ENCODE measurements at regions not wholly inside any gene's neighbourhood (a gene's known extent, or its start where the extent isn't known, plus 50 kb on each side); places are given as distances from the start of the nearest gene placed in this dataset.
A peak's percentile ranks its signal among the peaks of the same experiment; 100 is the strongest.

DNA sequence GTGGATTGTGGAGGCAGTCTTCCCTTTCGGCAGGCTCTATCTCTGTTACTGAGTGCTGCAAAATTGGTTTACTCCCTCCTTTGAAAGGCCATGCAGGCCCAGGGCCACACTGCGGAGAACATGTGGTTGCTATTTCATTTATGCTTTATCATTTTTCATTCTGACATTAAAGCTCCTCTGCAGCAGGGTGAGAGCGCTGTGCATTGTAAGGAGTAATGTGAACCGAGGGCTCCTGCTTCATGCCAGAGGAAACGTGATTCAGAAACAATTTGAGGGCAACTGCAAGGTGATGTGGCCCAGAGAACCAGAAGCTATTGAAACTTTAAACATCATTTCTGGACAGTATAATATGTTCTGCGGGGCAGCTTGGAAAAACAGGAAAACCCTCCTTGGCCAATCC lies 341.6 kb upstream of the NT5C1B start:
- no peak for DNase-seq

DNA sequence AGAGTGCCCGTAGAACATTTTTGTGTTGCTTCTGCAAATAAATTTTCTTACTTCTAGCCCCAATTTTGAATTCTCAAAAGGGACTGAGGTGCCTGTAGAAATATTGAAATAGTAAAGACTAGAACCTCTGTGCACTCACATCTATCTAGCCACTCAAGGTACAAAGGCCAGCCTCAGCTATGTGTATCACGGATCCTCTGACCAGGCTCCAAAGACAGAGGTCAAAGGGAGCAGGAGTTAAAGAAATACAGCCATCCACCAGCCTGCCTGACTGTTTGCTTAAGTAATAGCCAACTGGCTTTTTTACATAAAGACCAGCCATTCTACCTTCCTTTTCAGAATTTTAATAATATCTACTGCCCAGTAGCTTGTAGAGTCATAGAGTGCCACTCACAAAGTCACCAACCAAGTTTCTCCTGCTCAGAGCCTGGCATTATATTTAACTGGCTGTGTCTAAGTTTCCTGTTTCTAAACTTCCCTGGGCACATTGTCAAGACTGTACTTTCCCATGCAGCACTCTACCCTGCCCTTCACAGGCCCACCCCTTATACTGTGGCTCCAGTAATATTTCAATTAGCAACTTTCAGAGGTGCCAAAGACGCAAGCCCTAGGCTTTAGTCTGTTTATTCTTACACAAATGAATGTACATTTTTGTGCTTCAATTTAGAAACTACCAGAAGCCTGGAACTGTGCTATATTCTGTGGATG lies 338.3 kb upstream of the NT5C1B start:
- no peak for DNase-seq

DNA sequence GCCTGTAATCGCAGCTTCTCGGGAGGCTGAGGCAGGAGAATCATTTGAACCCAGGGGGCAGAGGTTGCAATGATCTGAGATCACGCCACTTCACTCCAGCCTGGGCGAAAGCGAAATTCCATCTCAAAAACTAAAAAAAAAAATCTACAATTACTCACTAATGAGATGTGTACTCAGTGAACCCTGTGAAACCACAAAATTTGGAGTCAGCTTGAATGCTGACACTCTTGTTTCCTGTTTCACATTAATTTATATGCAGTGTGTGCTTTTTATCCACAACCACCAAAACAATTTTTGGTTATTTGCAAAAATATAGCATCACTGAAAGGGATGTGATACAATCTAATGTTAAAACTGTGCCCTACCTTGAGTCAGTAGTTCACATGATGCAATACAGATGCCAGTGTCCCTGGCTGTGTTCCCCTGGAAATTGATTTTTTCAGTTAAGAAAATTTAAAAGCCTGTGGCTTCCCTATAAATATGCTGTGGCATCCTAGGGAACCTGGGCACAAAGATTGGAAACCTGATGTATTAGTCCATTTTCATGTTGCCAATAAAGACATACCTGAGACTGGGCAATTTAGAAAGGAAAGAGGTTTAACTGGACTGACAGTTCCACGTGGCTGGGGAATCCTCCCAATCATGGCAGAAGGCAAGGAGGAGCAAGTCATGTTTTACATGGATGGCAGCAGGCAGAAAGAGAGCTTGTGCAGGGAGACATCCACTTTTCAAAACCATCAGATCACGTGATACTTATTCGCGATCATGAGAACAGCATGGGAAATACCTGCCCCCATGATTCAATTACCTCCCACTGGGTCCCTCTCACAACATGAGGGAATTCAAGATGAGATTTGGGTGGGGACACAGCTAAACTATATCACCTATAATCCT lies 337.5 kb upstream of the NT5C1B start:
- no peak for DNase-seq

DNA sequence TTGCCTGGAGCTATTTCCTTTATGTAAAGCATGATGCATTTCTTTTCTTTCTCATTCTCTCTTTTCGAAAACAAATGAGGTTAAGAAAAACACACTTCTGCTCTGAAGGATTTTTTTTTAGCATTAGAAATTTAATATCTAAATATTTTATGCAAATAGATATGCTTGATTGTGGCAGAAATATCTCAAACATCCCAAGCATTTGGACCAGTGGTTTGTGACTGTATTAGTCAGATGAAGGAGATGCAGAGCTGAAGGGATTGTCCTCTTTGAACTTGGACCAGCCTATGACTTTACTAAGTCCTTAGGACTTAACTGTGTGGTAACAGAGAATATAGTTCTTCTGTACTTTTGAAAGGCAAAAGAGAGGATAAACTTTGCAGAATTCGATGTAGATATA lies 335.9 kb upstream of the NT5C1B start:
- no peak for DNase-seq

DNA sequence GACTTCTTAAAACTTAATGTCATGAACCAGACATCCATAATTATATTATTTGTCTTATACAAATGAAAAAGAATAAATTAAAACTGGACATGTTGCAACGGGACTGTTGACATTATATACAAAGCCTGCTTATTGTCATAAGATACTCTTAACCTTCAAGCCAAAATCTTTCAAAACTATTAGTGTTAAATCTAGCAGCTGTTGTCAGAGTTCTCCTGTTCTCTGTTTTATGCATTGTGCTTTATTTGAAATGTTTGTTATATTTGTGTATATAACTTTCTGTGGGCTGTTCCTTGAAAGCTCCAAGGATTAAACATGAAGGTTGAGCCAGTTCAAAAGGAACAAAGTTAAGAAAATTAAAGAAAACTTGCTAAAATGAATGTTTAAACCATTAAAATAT lies 335.5 kb upstream of the NT5C1B start:
- peak; percentile 18 for DNase-seq

DNA sequence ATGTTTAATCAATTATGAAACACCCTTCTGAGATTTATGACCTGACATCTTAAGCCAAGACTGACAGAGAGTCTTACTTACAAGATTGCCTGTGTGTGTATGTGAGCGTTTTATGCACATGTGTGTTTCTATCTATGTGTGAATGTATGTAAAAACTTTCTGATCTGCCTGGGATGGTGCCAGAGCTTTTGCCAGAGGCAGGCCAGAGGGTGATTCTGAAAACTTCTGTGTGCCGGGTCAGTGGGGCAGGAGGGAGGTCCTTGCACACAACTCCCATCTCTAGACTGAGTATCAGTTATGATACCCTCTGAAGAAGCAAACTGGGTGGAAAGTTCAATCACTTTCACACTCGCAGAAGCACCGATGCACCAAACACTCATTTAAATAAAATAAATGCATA lies 335.0 kb upstream of the NT5C1B start:
- peak; percentile 12 to 19 for DNase-seq

DNA sequence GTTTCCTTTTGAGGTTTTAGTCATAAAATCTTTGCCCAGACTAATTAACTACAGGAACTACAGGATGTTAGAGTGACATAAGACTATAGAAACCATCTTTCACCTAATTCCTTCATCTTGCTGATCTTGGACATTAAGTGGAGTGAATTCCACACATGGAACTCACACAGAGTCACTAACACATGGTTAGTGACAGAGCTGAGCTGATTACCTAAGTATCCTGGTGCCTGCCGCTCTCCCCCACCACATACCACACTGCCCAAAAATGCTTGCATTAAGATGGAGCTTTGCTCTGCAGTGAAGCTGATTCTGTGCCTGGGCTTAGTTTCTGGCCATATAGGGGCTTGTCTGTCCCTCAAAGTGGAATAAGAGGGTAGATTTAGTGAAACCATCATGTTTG lies 332.9 kb upstream of the NT5C1B start:
- no peak for DNase-seq

DNA sequence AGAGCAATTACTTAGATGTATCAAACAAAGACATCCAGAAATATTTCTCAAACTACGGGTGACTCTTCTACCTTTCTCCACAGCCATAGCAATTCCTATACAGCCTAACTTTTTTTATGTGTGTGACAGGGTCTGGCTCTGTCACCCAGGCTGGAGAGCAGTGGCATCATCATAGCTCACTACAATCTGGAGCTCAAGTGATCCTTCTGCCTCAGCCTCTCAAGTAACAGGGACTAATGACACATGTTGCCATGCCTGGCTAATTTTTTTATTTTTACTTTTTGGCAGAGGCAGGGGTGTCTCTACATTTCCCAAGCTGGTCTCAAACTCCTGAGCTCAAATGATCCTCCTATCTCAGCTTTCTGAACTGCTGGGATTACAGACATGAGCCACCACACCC lies 328.9 kb upstream of the NT5C1B start:
- DNase-seq, result no peak

DNA sequence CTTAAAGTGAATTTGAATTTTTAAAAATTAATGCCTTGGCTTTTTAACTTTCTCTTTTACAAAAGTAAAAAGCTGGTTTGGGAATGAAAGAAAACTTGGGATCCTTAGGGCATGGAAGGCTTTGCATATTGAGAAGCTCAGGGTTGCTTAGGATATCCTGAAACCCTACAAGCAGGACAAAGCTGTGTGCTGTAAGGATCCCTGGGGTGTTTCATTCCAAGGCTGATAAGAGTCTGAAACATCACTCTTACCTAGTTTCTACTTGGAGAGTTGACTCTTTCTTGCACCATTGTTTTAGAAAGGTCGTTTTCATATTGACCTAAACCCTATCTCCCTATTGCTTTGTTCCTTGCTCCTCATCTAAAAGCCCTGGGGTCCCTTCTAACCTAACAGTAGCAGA lies 325.9 kb upstream of the NT5C1B start:
- DNase-seq, result no peak

DNA sequence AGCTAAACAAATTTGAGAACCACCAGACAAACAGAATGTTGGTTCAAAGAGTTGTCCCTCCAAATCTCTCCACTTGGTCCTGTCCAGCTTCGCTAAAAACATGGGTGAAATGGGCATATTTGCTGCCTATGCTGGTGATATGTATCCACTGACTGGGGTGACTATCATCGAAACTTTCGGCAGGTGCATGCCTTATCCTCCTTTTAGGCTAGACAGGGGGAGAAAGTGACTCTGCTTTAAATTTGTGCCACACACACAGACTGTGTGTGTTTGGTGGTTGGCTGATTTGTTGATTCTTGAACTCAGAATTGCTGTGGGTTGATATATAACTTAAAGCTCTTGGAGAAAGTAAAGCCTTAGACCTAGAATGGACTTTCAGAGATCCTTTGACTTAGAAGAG lies 324.1 kb upstream of the NT5C1B start:
- no peak for DNase-seq

DNA sequence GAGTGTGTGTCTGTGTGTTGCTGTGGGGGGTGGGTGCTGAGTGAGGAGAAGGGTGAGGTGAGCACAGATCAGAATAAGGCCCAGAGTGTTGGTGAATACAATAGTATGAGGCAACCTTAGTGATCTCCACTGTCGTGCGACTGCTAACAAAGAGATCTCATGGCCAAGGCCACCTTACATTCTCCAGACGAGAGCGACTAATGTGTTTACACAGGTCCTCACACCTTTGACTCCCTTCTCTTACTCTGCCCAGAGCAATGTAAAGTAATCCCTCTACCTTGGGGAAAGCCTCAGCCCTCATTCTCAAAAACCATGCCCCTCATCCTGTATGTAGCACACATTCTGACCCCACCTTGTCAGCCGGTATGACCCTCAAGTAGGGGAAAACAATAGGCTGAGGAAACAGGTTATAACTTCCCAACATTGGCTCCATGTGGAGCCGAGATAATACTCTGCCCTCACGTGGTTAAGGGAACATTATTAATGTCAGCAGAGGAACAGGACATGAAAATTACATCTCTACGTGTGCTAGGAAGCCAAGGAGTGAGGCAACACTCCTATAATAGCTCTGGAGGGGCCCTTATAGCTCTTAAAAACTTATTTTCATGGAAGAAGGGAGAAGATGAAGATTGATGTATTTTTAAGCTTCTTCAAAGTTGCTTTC lies 323.0 kb upstream of the NT5C1B start:
- DNase-seq, result no peak

DNA sequence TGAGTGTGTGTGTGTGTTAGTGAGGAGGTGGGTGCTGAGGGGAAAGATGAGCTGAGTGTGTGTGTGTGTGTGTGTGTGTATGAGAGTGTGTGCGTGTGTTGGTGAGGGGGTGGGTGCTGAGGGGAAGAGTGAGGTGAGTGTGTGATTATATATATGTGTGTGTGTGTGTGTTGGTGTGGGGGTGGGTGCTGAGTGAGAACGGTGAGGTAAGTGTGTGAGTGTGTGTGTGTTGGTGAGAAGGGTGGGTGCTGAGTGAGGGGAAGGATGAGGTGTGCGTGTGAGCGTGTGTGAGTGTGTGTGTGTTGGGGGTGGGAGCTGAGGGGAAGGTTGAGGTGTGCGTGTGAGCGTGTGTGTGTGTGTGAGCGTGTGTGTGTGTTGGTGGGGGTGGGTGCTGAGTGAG lies 322.0 kb upstream of the NT5C1B start:
- DNase-seq, result no peak

DNA sequence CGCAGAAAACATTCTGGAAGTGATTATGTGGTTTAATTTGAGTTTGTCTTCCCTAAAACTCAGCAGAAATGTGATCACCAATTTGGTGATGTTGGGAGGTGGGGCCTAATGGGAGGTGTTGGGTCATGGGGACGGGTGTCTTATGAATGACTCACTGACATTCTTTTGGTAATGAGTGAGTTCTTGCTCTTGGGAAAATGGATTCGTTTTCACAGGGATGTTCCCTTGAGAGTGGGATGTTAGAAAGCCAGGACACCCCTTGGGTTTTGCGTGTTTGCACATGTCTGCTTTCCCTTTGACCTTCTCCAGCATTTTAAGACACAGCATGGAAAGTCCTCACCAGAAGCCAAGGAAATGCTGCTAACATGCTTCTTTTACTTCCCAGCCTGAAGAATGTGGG lies 321.5 kb upstream of the NT5C1B start:
- no peak for DNase-seq

DNA sequence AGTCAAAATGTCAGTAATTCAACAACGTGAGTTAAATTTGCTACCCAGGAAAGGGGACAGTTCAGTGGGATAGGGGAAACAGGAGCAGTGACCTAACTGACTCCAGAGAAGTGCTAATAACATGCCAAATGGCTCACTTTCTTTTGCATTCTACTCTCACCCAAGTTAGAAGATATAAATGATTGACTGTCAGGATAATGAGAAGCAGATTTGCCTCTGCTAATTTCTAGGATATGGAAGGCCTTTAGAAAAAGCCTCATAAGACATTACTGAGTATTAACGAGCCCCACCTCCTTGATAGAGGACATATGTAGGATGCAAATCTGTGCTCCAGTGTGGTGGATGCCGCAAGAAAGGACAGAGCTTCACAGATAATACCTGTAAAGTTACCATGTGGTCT lies 318.6 kb upstream of the NT5C1B start:
- no peak for DNase-seq

DNA sequence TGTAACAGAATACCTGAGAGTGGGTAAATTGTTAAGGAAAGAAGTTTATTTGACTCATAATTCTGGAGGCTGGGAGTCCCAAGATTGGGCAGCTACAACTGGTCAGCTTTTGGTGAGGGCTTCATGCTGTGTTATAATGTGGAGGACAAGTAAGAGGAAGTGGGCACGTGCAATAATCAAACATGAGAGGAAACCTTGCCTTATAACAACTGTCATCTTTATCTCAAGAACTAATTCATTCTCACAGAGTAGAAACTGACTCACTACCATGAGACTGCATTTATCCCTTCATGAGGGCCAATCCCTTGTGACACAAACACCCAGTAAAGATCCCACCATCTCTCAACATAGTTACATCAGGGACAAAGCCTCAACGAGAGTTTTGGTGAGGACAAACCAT lies 318.1 kb upstream of the NT5C1B start:
- no peak for DNase-seq

DNA sequence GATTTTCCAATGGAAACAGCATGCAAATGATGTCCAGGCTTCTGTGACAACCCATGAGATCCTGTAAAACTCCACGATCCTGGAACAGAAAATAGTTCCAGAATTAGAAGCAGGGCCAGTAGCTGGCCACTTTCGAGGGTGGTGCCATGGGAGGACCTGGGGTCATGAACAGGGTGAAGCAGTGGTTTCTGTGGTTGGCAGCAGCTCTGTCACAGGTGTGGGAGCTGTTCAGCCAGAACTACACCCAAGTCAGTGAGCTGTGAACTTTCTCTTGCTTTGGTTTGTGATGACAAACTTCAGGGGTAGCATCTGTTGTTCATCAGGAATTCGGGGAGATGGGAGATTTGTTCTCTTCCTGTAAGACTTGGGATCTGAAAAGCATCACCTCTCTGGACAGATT lies 314.4 kb upstream of the NT5C1B start:
- DNase-seq, result no peak

DNA sequence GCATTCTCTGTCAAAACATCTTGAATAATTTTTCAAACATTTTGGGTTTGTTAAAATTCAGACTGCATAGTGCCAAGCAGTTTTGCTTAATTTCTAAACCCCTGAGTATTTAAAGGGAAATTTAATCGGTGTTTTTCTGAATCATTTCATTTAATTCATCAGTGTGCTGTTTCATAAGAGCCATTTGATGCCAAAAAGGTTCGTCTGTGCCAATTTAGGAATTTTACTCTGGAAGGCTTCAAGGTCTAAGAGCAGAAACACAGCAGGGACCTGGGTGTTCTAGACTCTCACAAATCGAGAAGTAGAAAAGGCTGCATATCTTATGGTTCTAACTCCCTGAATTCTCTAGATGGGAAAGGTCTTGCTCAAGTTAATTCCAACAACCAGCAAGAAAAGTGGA lies 311.9 kb upstream of the NT5C1B start:
- DNase-seq, result no peak

DNA sequence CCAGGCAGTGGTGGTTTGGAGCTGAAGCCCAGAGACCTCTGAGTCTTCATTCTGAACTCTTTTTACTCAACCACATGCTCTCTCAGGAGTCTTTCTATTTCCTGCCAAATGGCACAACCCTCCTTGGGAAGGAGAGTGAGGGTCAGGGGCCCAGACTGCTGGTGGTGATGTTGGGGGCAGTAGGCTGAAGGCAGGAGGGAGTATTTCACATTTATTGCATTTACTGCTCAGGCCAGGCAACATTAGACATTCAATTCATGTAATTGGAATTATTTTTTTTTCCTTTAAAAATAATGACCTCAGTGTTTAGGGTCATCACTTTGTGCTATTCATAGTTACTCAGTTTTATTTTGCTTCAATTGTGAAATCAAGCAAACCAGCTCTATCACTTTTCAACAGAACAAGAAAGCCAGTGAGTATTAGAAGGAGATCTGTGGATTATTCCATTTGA lies 311.3 kb upstream of the NT5C1B start:
- no peak for DNase-seq

DNA sequence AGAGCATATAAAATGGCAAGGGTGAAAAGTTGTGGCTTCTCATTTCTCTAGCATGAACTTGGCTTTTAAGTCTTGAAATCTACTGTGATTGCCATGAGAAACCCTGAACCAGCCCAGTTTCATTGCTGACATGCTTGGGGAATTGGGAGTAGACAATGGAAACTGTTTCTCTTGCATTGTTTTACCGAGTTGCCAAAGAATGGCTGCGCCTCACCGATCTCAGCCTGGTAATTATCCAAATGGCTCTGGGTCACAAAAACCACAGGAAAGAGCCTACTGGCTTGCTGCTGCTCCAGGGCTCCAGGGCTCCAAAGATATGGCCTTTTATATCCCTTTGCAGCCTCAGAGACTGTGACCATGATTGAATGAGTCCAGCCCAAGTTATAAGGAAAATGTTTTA lies 310.4 kb upstream of the NT5C1B start:
- DNase-seq, result no peak

DNA sequence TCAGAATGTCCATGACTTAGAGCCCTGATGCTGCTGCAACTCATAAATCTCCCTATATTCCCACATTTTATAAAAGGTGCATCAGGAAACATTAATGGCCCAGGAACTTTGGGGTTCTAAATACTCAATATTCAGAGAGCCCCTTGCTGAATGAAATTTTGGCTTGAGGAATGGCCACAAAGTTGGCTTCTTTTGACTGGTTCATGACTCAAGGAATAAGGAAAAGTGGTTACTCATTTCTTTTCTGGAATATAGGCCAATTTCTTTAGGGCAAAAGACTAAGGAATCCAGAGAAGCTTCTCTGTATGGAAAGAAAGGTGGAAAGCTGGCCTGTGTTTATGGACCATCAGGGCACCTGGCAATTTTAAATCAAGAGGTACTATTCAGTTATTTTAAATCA lies 308.9 kb upstream of the NT5C1B start:
- no peak for DNase-seq

DNA sequence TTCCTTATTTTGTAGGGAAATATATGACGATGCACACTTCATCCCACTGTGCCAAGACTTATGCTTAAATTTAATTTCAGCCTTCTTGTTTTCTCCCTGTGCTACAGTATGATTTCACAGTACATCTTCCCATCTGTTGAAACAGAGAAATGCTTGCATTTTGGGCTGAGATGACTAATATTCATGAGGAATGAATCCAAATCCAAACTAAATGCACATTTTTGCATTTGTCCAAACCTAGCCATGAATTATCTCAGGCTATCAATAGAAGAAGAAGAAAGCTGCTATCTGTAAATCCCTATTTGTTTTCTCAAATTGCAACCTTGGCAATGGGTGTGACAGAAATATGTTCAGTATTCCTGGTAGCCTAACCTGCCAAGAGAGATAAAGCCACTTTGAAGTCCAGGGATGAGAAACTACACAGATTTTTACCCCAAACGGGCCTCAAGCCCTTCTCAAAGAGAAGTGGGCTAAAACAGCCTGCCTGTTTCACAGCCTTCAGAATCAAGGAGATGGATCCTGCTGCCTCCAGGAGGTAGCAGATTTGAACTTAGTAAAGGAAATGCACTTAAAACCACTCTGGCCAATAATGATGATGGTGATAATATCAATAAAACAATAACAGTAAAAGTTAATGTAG lies 306.9 kb upstream of the NT5C1B start:
- DNase-seq, result no peak

DNA sequence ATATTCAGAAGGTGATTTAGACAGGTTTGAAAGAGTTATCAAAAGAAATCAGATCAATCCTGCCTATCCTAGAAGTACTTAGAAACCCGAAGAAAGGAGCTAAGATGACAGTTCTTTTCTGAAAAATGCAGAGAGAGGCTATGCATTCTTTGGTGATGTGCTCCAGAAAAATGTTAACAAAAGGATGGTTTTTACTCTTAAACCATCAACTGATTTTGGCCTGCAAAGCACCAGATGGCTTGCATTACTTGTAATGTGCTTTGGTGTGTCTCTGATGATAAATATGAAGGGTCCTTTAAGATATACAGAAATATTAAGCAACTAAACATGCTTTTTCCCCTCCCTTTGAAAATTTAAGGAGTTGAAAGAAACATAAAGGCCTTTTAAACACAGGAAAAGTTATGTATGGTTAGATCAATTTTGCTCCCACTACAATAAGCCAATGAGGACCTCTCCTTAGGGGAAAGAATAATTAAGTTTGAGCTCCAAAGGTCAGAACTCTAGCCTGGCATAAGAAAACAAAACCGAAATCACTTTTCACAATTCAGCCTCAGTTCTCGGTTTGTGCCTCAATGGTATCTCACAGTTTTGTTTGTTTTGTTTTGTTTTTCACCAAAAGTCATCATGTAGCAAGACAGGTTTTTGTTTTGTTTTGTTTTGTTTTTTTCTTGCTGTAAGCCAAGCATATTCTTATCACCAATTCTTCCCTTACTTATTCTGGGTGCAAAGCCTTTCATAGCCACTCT lies 302.4 kb upstream of the NT5C1B start:
- no peak for DNase-seq

Data from right lung (tissue), 2 donors.